Peyer's patch (tissue), 4 donors: ENCODE measurements at regions not wholly inside any gene's neighbourhood (a gene's known extent, or its start where the extent isn't known, plus 50 kb on each side); places are given as distances from the start of the nearest gene placed in this dataset.

Experiments used
- POLR2A ChIP-seq, 2 donors: fragments of 450-650 bp; IDR thresholded peaks; one replicate each; pipeline ENCODE4 v1.5.1; 2017; ENCODE audit warnings: antibody characterized with exemption in 2 of 2, mild to moderate bottlenecking in 2 of 2, moderate library complexity in 2 of 2
- TF ChIP-seq, protein P1 (sequence below), 6 experiments: fragments of 450-650 bp in 4 of 6; fragments of 200-600 bp in 2 of 6; sonication (generic) in 1 of 6; IDR thresholded peaks; one replicate each; pipeline ENCODE4 v1.5.1; 2017 to 2019; ENCODE audit warnings: antibody characterized with exemption in 6 of 6, mild to moderate bottlenecking in 3 of 6, moderate library complexity in 1 of 6

DNA sequence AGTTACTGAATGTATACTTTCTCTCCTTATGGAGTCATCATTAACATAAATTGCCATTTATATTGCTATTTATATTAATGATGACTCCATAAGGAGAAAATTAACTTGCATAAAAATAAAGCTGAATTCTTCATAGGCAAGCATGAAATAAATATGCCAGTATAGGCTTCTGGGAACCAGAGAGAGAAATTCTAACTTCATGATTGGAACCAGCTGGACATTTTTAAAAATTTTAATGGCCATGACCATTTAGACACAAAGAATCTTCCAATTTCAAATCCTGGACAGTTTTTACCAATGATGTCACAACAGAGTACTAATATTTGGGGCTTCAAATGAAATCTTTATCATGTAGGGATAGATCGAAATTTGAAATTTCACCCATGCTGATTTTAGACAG lies 268.7 kb downstream of the PTGER3 start:
- TF ChIP-seq, protein P1, sequence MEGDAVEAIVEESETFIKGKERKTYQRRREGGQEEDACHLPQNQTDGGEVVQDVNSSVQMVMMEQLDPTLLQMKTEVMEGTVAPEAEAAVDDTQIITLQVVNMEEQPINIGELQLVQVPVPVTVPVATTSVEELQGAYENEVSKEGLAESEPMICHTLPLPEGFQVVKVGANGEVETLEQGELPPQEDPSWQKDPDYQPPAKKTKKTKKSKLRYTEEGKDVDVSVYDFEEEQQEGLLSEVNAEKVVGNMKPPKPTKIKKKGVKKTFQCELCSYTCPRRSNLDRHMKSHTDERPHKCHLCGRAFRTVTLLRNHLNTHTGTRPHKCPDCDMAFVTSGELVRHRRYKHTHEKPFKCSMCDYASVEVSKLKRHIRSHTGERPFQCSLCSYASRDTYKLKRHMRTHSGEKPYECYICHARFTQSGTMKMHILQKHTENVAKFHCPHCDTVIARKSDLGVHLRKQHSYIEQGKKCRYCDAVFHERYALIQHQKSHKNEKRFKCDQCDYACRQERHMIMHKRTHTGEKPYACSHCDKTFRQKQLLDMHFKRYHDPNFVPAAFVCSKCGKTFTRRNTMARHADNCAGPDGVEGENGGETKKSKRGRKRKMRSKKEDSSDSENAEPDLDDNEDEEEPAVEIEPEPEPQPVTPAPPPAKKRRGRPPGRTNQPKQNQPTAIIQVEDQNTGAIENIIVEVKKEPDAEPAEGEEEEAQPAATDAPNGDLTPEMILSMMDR (IDR thresholded peaks at IDR 0.05): no peak
- TF ChIP-seq POLR2A (IDR thresholded peaks at IDR 0.05): no peak
